Smooth muscle cell (in vitro differentiated cells): ENCODE measurements at regions not wholly inside any gene's neighbourhood (a gene's known extent, or its start where the extent isn't known, plus 50 kb on each side); places are given as distances from the start of the nearest gene placed in this dataset.

Source experiments
- DNase-seq: peaks from one replicate; lab custom pipeline; 2025; ENCODE audit not compliant: unreplicated experiment; lab: John Stamatoyannopoulos, UW
- H2AFZ ChIP-seq: fragments of 200-600 bp; sonication (generic); 2 replicates; pipeline ENCODE4 v1.6.0; 2016; ENCODE audit warnings: antibody characterized with exemption, low read depth, mild to moderate bottlenecking
- H3F3A ChIP-seq: fragments of 200-600 bp; sonication (generic); 2 replicates; pipeline ENCODE4 v1.6.0; 2017; ENCODE audit warnings: antibody characterized with exemption, low read depth
- H3K27ac ChIP-seq: fragments of 200-600 bp; sonication (generic); 2 replicates; pipeline ENCODE4 v1.5.1; 2016; ENCODE audit warnings: low read depth, mild to moderate bottlenecking
- H3K27me3 ChIP-seq: fragments of 200-600 bp; sonication (generic); 2 replicates; pipeline ENCODE4 v1.6.1; 2016; ENCODE audit warnings: low read depth, mild to moderate bottlenecking
- H3K36me3 ChIP-seq: fragments of 200-600 bp; sonication (generic); 2 replicates; pipeline ENCODE4 v1.5.1; 2016; ENCODE audit warnings: low read depth
- H3K4me1 ChIP-seq: fragments of 200-600 bp; sonication (generic); 2 replicates; pipeline ENCODE4 v1.5.1; 2016; ENCODE audit warnings: low read depth
- H3K4me2 ChIP-seq: fragments of 200-600 bp; sonication (generic); 2 replicates; pipeline ENCODE4 v1.6.0; 2016; ENCODE audit warnings: mild to moderate bottlenecking
- H3K4me3 ChIP-seq: fragments of 200-600 bp; sonication (generic); 2 replicates; pipeline ENCODE4 v1.5.1; 2016; ENCODE audit warnings: mild to moderate bottlenecking
- H3K79me2 ChIP-seq: fragments of 200-600 bp; sonication (generic); 2 replicates; pipeline ENCODE4 v1.6.0; 2016; ENCODE audit warnings: low read depth, mild to moderate bottlenecking
- H3K9ac ChIP-seq: fragments of 200-600 bp; sonication (generic); 2 replicates; pipeline ENCODE4 v1.6.0; 2016; ENCODE audit warnings: low read depth
- H3K9me3 ChIP-seq: fragments of 200-600 bp; sonication (generic); replicated peaks from 2 replicates; pipeline ENCODE4 v1.5.1; 2016; ENCODE audit warnings: low read depth
- H4K20me1 ChIP-seq: fragments of 200-600 bp; sonication (generic); 2 replicates; pipeline ENCODE4 v1.6.0; 2016; ENCODE audit warnings: low read depth
- CTCF ChIP-seq: fragments of 200-600 bp; sonication (generic); IDR thresholded peaks from 2 replicates; pipeline ENCODE4 v1.5.1; 2017; ENCODE audit warnings: borderline replicate concordance, mild to moderate bottlenecking, antibody characterized with exemption; ENCODE audit not compliant: insufficient read depth, poor library complexity, severe bottlenecking
- WGBS: methylation state at CpG from one replicate; pipeline ENCODE4 v1.1.7; 2016; ENCODE audit warnings: low lambda C conversion rate; 5-methylcytosine and 5-hydroxymethylcytosine counted together

- Histone ChIP-seq H4K20me1 (no peaks in the 10 kb centered on the region), H2AFZ (no peak overlapping the region), H3K27me3 (no peaks in the 10 kb centered on the region), H3F3A (no peaks in the 10 kb centered on the region), H3K4me1 (no peaks in the 10 kb centered on the region), H3K4me2 (no peak overlapping the region), H3K9ac (no peak overlapping the region), H3K36me3 (no peaks in the 10 kb centered on the region), H3K9me3 (no peaks in the 10 kb centered on the region), H3K27ac (no peak overlapping the region), H3K79me2 (no peaks in the 10 kb centered on the region), H3K4me3 (no peak overlapping the region)
- DNase-seq, result no peak
- TF ChIP-seq CTCF, result no peak
- WGBS, result 76% methylated on average over 2 of the region's 2 CpGs
Measured at GRCh38 chrX:56066016-56066415, 166.1 kb upstream of the KLF8 start.

GRCh38 chrX:56068274-56068758, 163.8 kb upstream of the KLF8 start:
- Histone ChIP-seq H3K4me1 (no peaks in the 10 kb centered on the region), H3K27me3 (no peaks in the 10 kb centered on the region), H3K27ac (no peak overlapping the region), H3K79me2 (no peaks in the 10 kb centered on the region), H3K4me2 (no peak overlapping the region), H3K9me3 (no peaks in the 10 kb centered on the region), H3F3A (no peaks in the 10 kb centered on the region), H3K36me3 (no peaks in the 10 kb centered on the region), H3K4me3 (no peak overlapping the region), H4K20me1 (no peaks in the 10 kb centered on the region), H2AFZ (no peak overlapping the region), H3K9ac (no peak overlapping the region)
- DNase-seq, result no peak
- TF ChIP-seq CTCF, result no peak
- WGBS, result 79% methylated on average over 4 of the region's 4 CpGs

- no peak for DNase-seq
- Histone ChIP-seq H3K4me2 (no peak overlapping the region), H3K4me3 (no peak overlapping the region), H3K9me3 (no peaks in the 10 kb centered on the region), H3K9ac (no peak overlapping the region), H3K79me2 (no peaks in the 10 kb centered on the region), H3K27me3 (no peaks in the 10 kb centered on the region), H3K27ac (no peak overlapping the region), H3K36me3 (no peaks in the 10 kb centered on the region), H4K20me1 (no peaks in the 10 kb centered on the region), H3F3A (no peaks in the 10 kb centered on the region), H2AFZ (no peak overlapping the region), H3K4me1 (no peaks in the 10 kb centered on the region)
- TF ChIP-seq CTCF, result no peak
- WGBS, result 78% methylated on average over 9 of the region's 9 CpGs
Measured at GRCh38 chrX:56069299-56069931, 162.7 kb upstream of the KLF8 start.

GRCh38 chrX:56089376-56089775, 142.8 kb upstream of the KLF8 start:
- H3K4me2 ChIP-seq, result no peak overlapping the region
- H3K79me2 ChIP-seq, result no peaks in the 10 kb centered on the region
- no peak for DNase-seq
- H3K27ac ChIP-seq, result no peak overlapping the region
- TF ChIP-seq CTCF, result no peak
- H3F3A ChIP-seq, result no peaks in the 10 kb centered on the region
- no peak overlapping the region for H3K4me3 ChIP-seq
- H3K9me3 ChIP-seq, result no peaks in the 10 kb centered on the region
- no peaks in the 10 kb centered on the region for H3K27me3 ChIP-seq
- H3K36me3 ChIP-seq, result no peaks in the 10 kb centered on the region
- no peaks in the 10 kb centered on the region for H4K20me1 ChIP-seq
- H3K4me1 ChIP-seq, result no peaks in the 10 kb centered on the region
- 67% methylated on average over 2 of the region's 2 CpGs for whole genome bisulfite sequencing
- no peak overlapping the region for H2AFZ ChIP-seq
- no peak overlapping the region for H3K9ac ChIP-seq
